Renal cortex interstitium (tissue), 11 donors: ENCODE measurements at regions not wholly inside any gene's neighbourhood (a gene's known extent, or its start where the extent isn't known, plus 50 kb on each side); places are given as distances from the start of the nearest gene placed in this dataset.

Experiments used
- DNase-seq, 11 donors: peaks; one replicate each; pipeline ENCODE4 v3.0.0-alpha.2; 2013; ENCODE audit warnings: low read depth in 9 of 11, low spot score in 4 of 11; ENCODE audit errors: extremely low read depth in 1 of 11

GRCh38 chr7:18420108-18420507, 75.4 kb upstream of the HDAC9 start:
- DNase-seq = no peak

GRCh38 chr7:18420748-18421147, 74.8 kb upstream of the HDAC9 start:
- no peak for DNase-seq

- peak in 3 of 11 donors; percentile 34 to 59 (median 55) for DNase-seq
These were observed 74.1 kb upstream of the HDAC9 start for GRCh38 chr7:18421297-18422002.

- no peak for DNase-seq
These were observed 70.3 kb upstream of the HDAC9 start for GRCh38 chr7:18425227-18425626.

- DNase-seq = no peak
These were observed 69.6 kb upstream of the HDAC9 start for GRCh38 chr7:18425838-18426445.

GRCh38 chr7:18426564-18427226, 68.9 kb upstream of the HDAC9 start:
- no peak for DNase-seq

- DNase-seq = no peak
These were observed 66.0 kb upstream of the HDAC9 start for GRCh38 chr7:18429547-18429946.

GRCh38 chr7:18430810-18431209, 64.7 kb upstream of the HDAC9 start:
- DNase-seq = no peak

- DNase-seq = no peak
These were observed 61.4 kb upstream of the HDAC9 start for GRCh38 chr7:18434171-18434570.

- no peak for DNase-seq
These were observed 58.4 kb upstream of the HDAC9 start for GRCh38 chr7:18437101-18437500.

- DNase-seq = no peak
These were observed 54.6 kb upstream of the HDAC9 start for GRCh38 chr7:18440934-18441333.

- no peak for DNase-seq
These were observed 50.7 kb upstream of the HDAC9 start for GRCh38 chr7:18444826-18445225.

- no peak for DNase-seq
These were observed 50.1 kb upstream of the HDAC9 start for GRCh38 chr7:18445483-18445882.
